Progenitor cell of endocrine pancreas (in vitro differentiated cells): ENCODE measurements at regions not wholly inside any gene's neighbourhood (a gene's known extent, or its start where the extent isn't known, plus 50 kb on each side); places are given as distances from the start of the nearest gene placed in this dataset.

Source experiments
- DNase-seq: peaks from one replicate; pipeline ENCODE4 v3.0.0; 2021; ENCODE audit warnings: low spot score; ENCODE audit not compliant: unreplicated experiment
- H3K27ac Mint-ChIP-seq: 2 replicates; pipeline ENCODE4 v1.8.0; 2021; ENCODE audit warnings: mild to moderate bottlenecking, moderate library complexity, mixed read lengths
- H3K27me3 Mint-ChIP-seq: 2 replicates; pipeline ENCODE4 v1.8.0; 2021; ENCODE audit warnings: mixed read lengths
- H3K36me3 Mint-ChIP-seq: 2 replicates; pipeline ENCODE4 v1.8.0; 2022; ENCODE audit warnings: mixed read lengths; ENCODE audit not compliant: insufficient read depth
- H3K4me1 Mint-ChIP-seq: 2 replicates; pipeline ENCODE4 v1.8.0; 2021; ENCODE audit warnings: low read depth, mixed read lengths
- H3K4me3 Mint-ChIP-seq: 2 replicates; pipeline ENCODE4 v1.8.0; 2021; ENCODE audit warnings: low read depth, mild to moderate bottlenecking, moderate library complexity, mixed read lengths
- H3K9me3 Mint-ChIP-seq: 2 replicates; pipeline ENCODE4 v1.8.0; 2021; ENCODE audit warnings: low read depth, mixed read lengths
- TF ChIP-seq, protein P1 (sequence below): fragments of 200-600 bp; sonication (generic); IDR thresholded peaks from one replicate; pipeline ENCODE4 v1.5.0; 2021; ENCODE audit warnings: antibody characterized with exemption, mild to moderate bottlenecking; ENCODE audit not compliant: unreplicated experiment

DNA sequence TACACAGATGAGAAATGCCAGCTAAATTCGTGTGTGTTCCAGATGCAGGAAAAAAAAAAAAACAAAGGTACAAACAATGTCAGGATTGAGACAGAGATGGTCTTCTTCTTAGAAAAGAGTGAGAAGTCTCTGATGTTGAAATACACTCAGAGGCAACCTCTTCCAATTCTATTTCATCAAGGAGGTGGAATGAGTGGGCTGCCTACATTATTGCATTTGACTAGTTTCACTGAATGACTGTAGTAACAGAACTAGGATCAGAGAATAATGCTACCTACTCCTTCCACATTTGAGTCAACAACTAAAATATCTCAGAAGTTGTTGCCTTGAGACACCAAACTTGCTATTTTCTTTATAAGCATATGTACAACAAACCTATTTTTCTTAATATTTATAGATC lies 1332.2 kb upstream of the FLRT2 start:
- no peak overlapping the region for H3K4me3 Mint-ChIP-seq
- TF ChIP-seq, protein P1, sequence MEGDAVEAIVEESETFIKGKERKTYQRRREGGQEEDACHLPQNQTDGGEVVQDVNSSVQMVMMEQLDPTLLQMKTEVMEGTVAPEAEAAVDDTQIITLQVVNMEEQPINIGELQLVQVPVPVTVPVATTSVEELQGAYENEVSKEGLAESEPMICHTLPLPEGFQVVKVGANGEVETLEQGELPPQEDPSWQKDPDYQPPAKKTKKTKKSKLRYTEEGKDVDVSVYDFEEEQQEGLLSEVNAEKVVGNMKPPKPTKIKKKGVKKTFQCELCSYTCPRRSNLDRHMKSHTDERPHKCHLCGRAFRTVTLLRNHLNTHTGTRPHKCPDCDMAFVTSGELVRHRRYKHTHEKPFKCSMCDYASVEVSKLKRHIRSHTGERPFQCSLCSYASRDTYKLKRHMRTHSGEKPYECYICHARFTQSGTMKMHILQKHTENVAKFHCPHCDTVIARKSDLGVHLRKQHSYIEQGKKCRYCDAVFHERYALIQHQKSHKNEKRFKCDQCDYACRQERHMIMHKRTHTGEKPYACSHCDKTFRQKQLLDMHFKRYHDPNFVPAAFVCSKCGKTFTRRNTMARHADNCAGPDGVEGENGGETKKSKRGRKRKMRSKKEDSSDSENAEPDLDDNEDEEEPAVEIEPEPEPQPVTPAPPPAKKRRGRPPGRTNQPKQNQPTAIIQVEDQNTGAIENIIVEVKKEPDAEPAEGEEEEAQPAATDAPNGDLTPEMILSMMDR = no peak
- H3K4me1 Mint-ChIP-seq = no peaks in the 10 kb centered on the region
- H3K27me3 Mint-ChIP-seq = no peaks in the 10 kb centered on the region
- peaks cover 1% of the 10 kb centered on the region for H3K36me3 Mint-ChIP-seq
- no peak for DNase-seq
- peaks cover 24% of the 10 kb centered on the region for H3K9me3 Mint-ChIP-seq
- H3K27ac Mint-ChIP-seq = no peak overlapping the region

DNA sequence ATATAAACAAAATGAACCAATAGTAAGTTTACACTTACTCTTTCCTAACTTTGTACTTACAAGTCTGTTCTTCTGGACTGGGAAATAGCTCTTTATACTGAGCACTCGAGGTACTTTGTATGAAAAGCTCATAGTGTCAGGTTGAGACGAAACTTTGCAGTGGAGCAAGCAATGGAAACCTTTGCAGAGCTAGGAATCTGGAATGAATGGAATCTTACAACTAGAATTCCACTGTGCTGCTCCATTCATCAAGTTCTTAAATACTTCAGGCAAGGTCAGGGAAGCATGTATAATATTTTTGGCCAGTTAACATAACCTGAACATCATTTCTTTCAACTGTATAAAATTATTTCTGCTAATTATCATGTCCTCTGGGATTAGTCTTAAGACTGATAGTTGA lies 1327.5 kb upstream of the FLRT2 start:
- no peaks in the 10 kb centered on the region for H3K4me1 Mint-ChIP-seq
- no peak for DNase-seq
- H3K27me3 Mint-ChIP-seq = no peaks in the 10 kb centered on the region
- H3K36me3 Mint-ChIP-seq = no peaks in the 10 kb centered on the region
- TF ChIP-seq, protein P1 = no peak
- H3K27ac Mint-ChIP-seq = no peak overlapping the region
- no peak overlapping the region for H3K4me3 Mint-ChIP-seq
- H3K9me3 Mint-ChIP-seq = peaks cover 11% of the 10 kb centered on the region

DNA sequence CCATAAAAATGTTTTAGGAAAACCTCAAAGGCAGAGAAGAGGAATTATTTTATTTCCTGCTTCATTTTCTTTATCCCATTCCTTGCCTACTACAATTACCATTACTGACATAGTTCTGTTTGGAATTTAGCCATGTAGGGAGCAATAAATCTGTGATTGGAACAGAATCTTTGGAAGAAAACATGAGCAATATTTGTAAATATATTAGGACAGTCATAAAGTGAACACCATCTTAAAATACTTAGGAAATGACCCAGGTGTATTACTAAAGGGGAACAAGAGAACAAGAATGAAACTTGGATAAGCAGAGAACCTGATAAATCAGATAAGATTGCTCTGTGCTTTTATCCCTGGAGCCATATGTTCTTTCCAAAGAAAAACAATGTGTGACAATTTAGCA lies 1326.0 kb upstream of the FLRT2 start:
- no peak for DNase-seq
- no peaks in the 10 kb centered on the region for H3K36me3 Mint-ChIP-seq
- H3K4me1 Mint-ChIP-seq = no peaks in the 10 kb centered on the region
- TF ChIP-seq, protein P1 = no peak
- no peaks in the 10 kb centered on the region for H3K27me3 Mint-ChIP-seq
- H3K4me3 Mint-ChIP-seq = no peak overlapping the region
- peaks cover 11% of the 10 kb centered on the region for H3K9me3 Mint-ChIP-seq
- H3K27ac Mint-ChIP-seq = no peak overlapping the region

DNA sequence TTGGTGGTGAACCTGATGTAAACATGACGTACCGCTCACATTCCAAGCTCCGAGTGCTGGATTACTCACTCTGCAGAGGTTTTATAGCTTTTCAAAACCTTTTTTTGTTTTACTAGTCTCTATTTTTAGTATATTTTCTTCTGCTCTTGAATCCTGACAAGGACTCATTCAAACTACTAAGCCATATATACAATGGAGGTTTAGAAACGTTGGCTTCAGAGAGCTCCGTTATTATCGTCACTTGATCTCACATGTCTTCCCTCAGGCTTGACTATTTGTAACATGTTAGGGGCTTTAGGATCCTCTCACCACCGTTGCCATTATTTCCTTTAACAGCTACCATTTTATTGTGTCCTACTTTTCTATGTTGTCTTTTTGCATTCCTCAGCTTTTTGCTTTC lies 1321.5 kb upstream of the FLRT2 start:
- Mint-ChIP-seq H3K4me1 (no peaks in the 10 kb centered on the region), H3K4me3 (no peak overlapping the region), H3K9me3 (peaks cover 11% of the 10 kb centered on the region), H3K36me3 (no peaks in the 10 kb centered on the region), H3K27ac (no peak overlapping the region), H3K27me3 (no peaks in the 10 kb centered on the region)
- DNase-seq = no peak
- TF ChIP-seq, protein P1 = no peak

DNA sequence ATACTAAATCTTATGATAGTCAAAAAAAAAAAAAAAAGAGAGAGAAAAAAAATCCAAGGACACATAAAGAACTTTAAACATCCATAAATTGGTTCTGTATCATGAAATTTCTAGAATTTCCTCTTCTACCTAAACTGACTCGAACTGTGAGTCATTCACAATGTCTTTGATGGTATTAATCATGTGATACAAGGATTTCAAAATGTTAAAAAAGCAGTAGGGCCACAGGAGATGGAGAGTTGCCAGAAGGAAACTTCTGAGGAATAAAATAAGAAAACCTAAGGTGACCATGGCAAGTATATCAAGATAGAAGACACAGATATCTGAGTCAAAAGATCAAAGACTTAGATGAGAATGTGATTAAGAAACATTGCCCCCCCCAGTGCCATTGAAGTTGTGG lies 1320.9 kb upstream of the FLRT2 start:
- Mint-ChIP-seq H3K36me3 (no peaks in the 10 kb centered on the region), H3K9me3 (peaks cover 11% of the 10 kb centered on the region), H3K4me1 (no peaks in the 10 kb centered on the region), H3K27ac (no peak overlapping the region), H3K4me3 (no peak overlapping the region), H3K27me3 (no peaks in the 10 kb centered on the region)
- DNase-seq = no peak
- TF ChIP-seq, protein P1 = no peak
